ENCODE measurements at regions not wholly inside any gene's neighbourhood (a gene's known extent, or its start where the extent isn't known, plus 50 kb on each side); places are given as distances from the start of the nearest gene placed in this dataset.
"Not testable (repeated sequence)": the region's sequence is repeated elsewhere in the genome, so short reads cannot be mapped to it uniquely, and the experiment has no call there.

GRCh38 chr12:131192951-131193350, 239.2 kb downstream of the ADGRD1 start:
- H3K4me3 Mint-ChIP-seq = no peak overlapping the region
- H3K27me3 Mint-ChIP-seq = peaks cover 17 to 36% of the 10 kb centered on the region in 2 donors
- DNase-seq (no peak), ATAC-seq (replicated peaks) (no peak)
- no peaks in the 10 kb centered on the region for H3K4me1 Mint-ChIP-seq (ENCODE audit: low read depth in 2 of 2)
- no peak overlapping the region for H3K27ac Mint-ChIP-seq
- H3K9me3 Mint-ChIP-seq = no peaks in the 10 kb centered on the region
- no peaks in the 10 kb centered on the region for H3K36me3 Mint-ChIP-seq (ENCODE audit: insufficient read depth)

- Mint-ChIP-seq H3K4me1 (ENCODE audit: low read depth in 2 of 2) (no peaks in the 10 kb centered on the region), H3K36me3 (ENCODE audit: insufficient read depth) (no peaks in the 10 kb centered on the region), H3K27ac (no peak overlapping the region), H3K9me3 (no peaks in the 10 kb centered on the region), H3K4me3 (no peak overlapping the region), H3K27me3 (peaks cover 17 to 29% of the 10 kb centered on the region in 2 donors)
- ATAC-seq (replicated peaks) (no peak), DNase-seq (no peak)
Measured at GRCh38 chr12:131194166-131194565, 240.5 kb downstream of the ADGRD1 start.

- no peak overlapping the region for H3K27ac Mint-ChIP-seq
- no peaks in the 10 kb centered on the region for H3K36me3 Mint-ChIP-seq (ENCODE audit: insufficient read depth)
- H3K27me3 Mint-ChIP-seq = peaks cover 17 to 25% of the 10 kb centered on the region in 2 donors
- ATAC-seq (replicated peaks) (no peak), DNase-seq (no peak)
- no peaks in the 10 kb centered on the region for H3K9me3 Mint-ChIP-seq
- no peak overlapping the region for H3K4me3 Mint-ChIP-seq
- no peaks in the 10 kb centered on the region for H3K4me1 Mint-ChIP-seq (ENCODE audit: low read depth in 2 of 2)
Measured at GRCh38 chr12:131195796-131196195, 242.1 kb downstream of the ADGRD1 start.

GRCh38 chr12:131196220-131196619, 242.5 kb downstream of the ADGRD1 start:
- Mint-ChIP-seq H3K9me3 (no peaks in the 10 kb centered on the region), H3K27ac (no peak overlapping the region), H3K36me3 (ENCODE audit: insufficient read depth) (no peaks in the 10 kb centered on the region), H3K27me3 (peaks cover 17 to 25% of the 10 kb centered on the region in 2 donors), H3K4me3 (no peak overlapping the region), H3K4me1 (ENCODE audit: low read depth in 2 of 2) (no peaks in the 10 kb centered on the region)
- DNase-seq (no peak), ATAC-seq (replicated peaks) (no peak)

- Mint-ChIP-seq H3K27ac (no peak overlapping the region), H3K4me1 (ENCODE audit: low read depth in 2 of 2) (no peaks in the 10 kb centered on the region), H3K4me3 (no peak overlapping the region), H3K36me3 (ENCODE audit: insufficient read depth) (no peaks in the 10 kb centered on the region), H3K27me3 (peaks cover 16 to 24% of the 10 kb centered on the region in 2 donors), H3K9me3 (no peaks in the 10 kb centered on the region)
- no peak for DNase-seq
- ATAC-seq (replicated peaks) = no peak
Measured at GRCh38 chr12:131197490-131197889, 243.8 kb downstream of the ADGRD1 start.

GRCh38 chr12:131199221-131199620, 245.5 kb downstream of the ADGRD1 start:
- H3K36me3 Mint-ChIP-seq (ENCODE audit: insufficient read depth) = no peaks in the 10 kb centered on the region
- ATAC-seq (replicated peaks) (no peak), DNase-seq (no peak)
- H3K27me3 Mint-ChIP-seq = peaks cover 0 to 9% of the 10 kb centered on the region in 2 donors
- H3K9me3 Mint-ChIP-seq = no peaks in the 10 kb centered on the region
- no peak overlapping the region for H3K27ac Mint-ChIP-seq
- H3K4me1 Mint-ChIP-seq (ENCODE audit: low read depth in 2 of 2) = no peaks in the 10 kb centered on the region
- H3K4me3 Mint-ChIP-seq = no peak overlapping the region

GRCh38 chr12:131201912-131202311, 248.2 kb downstream of the ADGRD1 start:
- not testable (repeated sequence) for H3K9me3 Mint-ChIP-seq; H3K4me1 Mint-ChIP-seq (ENCODE audit: low read depth in 2 of 2); H3K4me3 Mint-ChIP-seq; H3K36me3 Mint-ChIP-seq (ENCODE audit: insufficient read depth); H3K27ac Mint-ChIP-seq; ATAC-seq (replicated peaks); DNase-seq
- H3K27me3 Mint-ChIP-seq = peaks cover 0 to 23% of the 10 kb centered on the region in 2 donors

- no peak for ATAC-seq (replicated peaks)
- DNase-seq = no peak
- Mint-ChIP-seq H3K27ac (no peak overlapping the region), H3K27me3 (peaks cover 0 to 25% of the 10 kb centered on the region in 2 donors), H3K9me3 (no peaks in the 10 kb centered on the region), H3K4me3 (no peak overlapping the region), H3K4me1 (ENCODE audit: low read depth in 2 of 2) (no peaks in the 10 kb centered on the region), H3K36me3 (ENCODE audit: insufficient read depth) (no peaks in the 10 kb centered on the region)
Measured at GRCh38 chr12:131202592-131203378, 249.1 kb downstream of the ADGRD1 start.

GRCh38 chr12:131203666-131204415, 250.1 kb downstream of the ADGRD1 start:
- Mint-ChIP-seq H3K36me3 (ENCODE audit: insufficient read depth) (no peaks in the 10 kb centered on the region), H3K4me1 (ENCODE audit: low read depth in 2 of 2) (no peaks in the 10 kb centered on the region), H3K27me3 (peaks cover 0 to 26% of the 10 kb centered on the region in 2 donors), H3K4me3 (no peak overlapping the region), H3K9me3 (no peaks in the 10 kb centered on the region), H3K27ac (no peak overlapping the region)
- no peak for DNase-seq
- ATAC-seq (replicated peaks) = no peak

- Mint-ChIP-seq H3K27ac (no peak overlapping the region), H3K27me3 (peaks cover 0 to 34% of the 10 kb centered on the region in 2 donors)
Measured at GRCh38 chr12:131204416-131205274, 250.9 kb downstream of the ADGRD1 start.

GRCh38 chr12:131205275-131205933, 251.7 kb downstream of the ADGRD1 start:
- not testable (repeated sequence) for DNase-seq; H3K36me3 Mint-ChIP-seq (ENCODE audit: insufficient read depth); H3K27ac Mint-ChIP-seq; H3K4me3 Mint-ChIP-seq; ATAC-seq (replicated peaks); H3K4me1 Mint-ChIP-seq (ENCODE audit: low read depth in 2 of 2); H3K9me3 Mint-ChIP-seq
- H3K27me3 Mint-ChIP-seq = peaks cover 0 to 42% of the 10 kb centered on the region in 2 donors

More at GRCh38 chr12:131204416-131205274, 250.9 kb downstream of the ADGRD1 start:
- no peaks in the 10 kb centered on the region for H3K9me3 Mint-ChIP-seq
- DNase-seq (no peak), ATAC-seq (replicated peaks) (no peak)
- H3K4me1 Mint-ChIP-seq (ENCODE audit: low read depth in 2 of 2) = no peaks in the 10 kb centered on the region
- no peaks in the 10 kb centered on the region for H3K36me3 Mint-ChIP-seq (ENCODE audit: insufficient read depth)
- no peak overlapping the region for H3K4me3 Mint-ChIP-seq

- H3K36me3 Mint-ChIP-seq (ENCODE audit: insufficient read depth); H3K4me1 Mint-ChIP-seq (ENCODE audit: low read depth in 2 of 2); H3K27ac Mint-ChIP-seq; H3K9me3 Mint-ChIP-seq; ATAC-seq (replicated peaks); DNase-seq; H3K4me3 Mint-ChIP-seq: not testable (repeated sequence)
- H3K27me3 Mint-ChIP-seq = peaks cover 0 to 48% of the 10 kb centered on the region in 2 donors
Measured at GRCh38 chr12:131206630-131207299, 253.1 kb downstream of the ADGRD1 start.

Data from effector memory CD8-positive, alpha-beta T cell (primary cell).